H9 (cell line): ENCODE measurements at regions not wholly inside any gene's neighbourhood (a gene's known extent, or its start where the extent isn't known, plus 50 kb on each side); places are given as distances from the start of the nearest gene placed in this dataset.

Experiments
- DNase-seq: peaks from one replicate; pipeline ENCODE4 v3.0.0-alpha.2; 2017
- H2AFZ ChIP-seq: one replicate; pipeline ENCODE4 v1.6.1; 2013; ENCODE audit warnings: mild to moderate bottlenecking, low read length, control low read depth, moderate library complexity
- H2AK5ac ChIP-seq: 2 replicates; pipeline ENCODE4 v1.6.1; 2013; ENCODE audit warnings: low read length, control low read depth, mixed read lengths; ENCODE audit not compliant: insufficient read length
- H2BK120ac ChIP-seq: one replicate; pipeline ENCODE4 v1.6.1; 2013; ENCODE audit warnings: low read depth, mild to moderate bottlenecking, low read length, control low read depth, inconsistent platforms; ENCODE audit not compliant: poor library complexity, severe bottlenecking
- H2BK12ac ChIP-seq: 2 replicates; pipeline ENCODE4 v1.6.1; 2013; ENCODE audit warnings: low read length, control low read depth, mixed read lengths, low read depth; ENCODE audit not compliant: insufficient read length
- H2BK15ac ChIP-seq: 2 replicates; pipeline ENCODE4 v1.6.1; 2013; ENCODE audit warnings: low read depth, low read length, control low read depth
- H2BK20ac ChIP-seq: one replicate; pipeline ENCODE4 v1.6.1; 2013; ENCODE audit warnings: low read depth, mild to moderate bottlenecking, low read length, control low read depth, inconsistent platforms; ENCODE audit not compliant: poor library complexity, severe bottlenecking
- H2BK5ac ChIP-seq: 2 replicates; pipeline ENCODE4 v1.6.1; 2013; ENCODE audit warnings: low read length, control low read depth, mixed read lengths; ENCODE audit not compliant: insufficient read length
- H3K14ac ChIP-seq: 2 replicates; pipeline ENCODE4 v1.6.1; 2013; ENCODE audit warnings: low read length, control low read depth; ENCODE audit not compliant: insufficient read depth
- H3K18ac ChIP-seq: 2 replicates; pipeline ENCODE4 v1.6.1; 2013; ENCODE audit warnings: low read depth, mild to moderate bottlenecking, mixed read lengths, low read length, control low read depth; ENCODE audit not compliant: insufficient read length
- H3K23ac ChIP-seq: 2 replicates; pipeline ENCODE4 v1.6.1; 2013; ENCODE audit warnings: low read length, control low read depth, mixed read lengths, low read depth; ENCODE audit not compliant: insufficient read length
- H3K23me2 ChIP-seq: 2 replicates; pipeline ENCODE4 v1.6.1; 2013; ENCODE audit warnings: low read depth, mild to moderate bottlenecking, mixed read lengths, low read length, control low read depth; ENCODE audit not compliant: insufficient read length, poor library complexity, severe bottlenecking
- H3K27ac ChIP-seq: 2 replicates; pipeline ENCODE4 v1.5.1; 2013; ENCODE audit warnings: low read length, control low read depth, mixed read lengths, low read depth; ENCODE audit not compliant: insufficient read length
- H3K27me3 ChIP-seq: 2 replicates; pipeline ENCODE4 v1.6.1; 2013; ENCODE audit warnings: low read length, control low read depth, inconsistent platforms; ENCODE audit not compliant: insufficient read depth
- H3K4ac ChIP-seq: 2 replicates; pipeline ENCODE4 v1.6.1; 2013; ENCODE audit warnings: low read depth, mild to moderate bottlenecking, control low read depth, inconsistent platforms, low read length, moderate library complexity
- H3K4me1 ChIP-seq: 2 replicates; pipeline ENCODE4 v1.6.1; 2013; ENCODE audit warnings: low read length, control low read depth, inconsistent platforms; ENCODE audit not compliant: insufficient read depth
- H3K4me2 ChIP-seq: 2 replicates; pipeline ENCODE4 v1.6.1; 2013; ENCODE audit warnings: low read length, control low read depth, mixed read lengths; ENCODE audit not compliant: insufficient read length, insufficient read depth
- H3K56ac ChIP-seq: 2 replicates; pipeline ENCODE4 v1.6.1; 2013; ENCODE audit warnings: low read depth, mild to moderate bottlenecking, mixed read lengths, low read length, control low read depth; ENCODE audit not compliant: insufficient read length
- H3K79me1 ChIP-seq: 2 replicates; pipeline ENCODE4 v1.6.1; 2013; ENCODE audit warnings: low read depth, mild to moderate bottlenecking, moderate library complexity, low read length, control low read depth, inconsistent platforms; ENCODE audit not compliant: insufficient read depth, poor library complexity, severe bottlenecking
- H3K79me2 ChIP-seq: 2 replicates; pipeline ENCODE4 v1.6.1; 2013; ENCODE audit warnings: low read length, control low read depth, inconsistent platforms; ENCODE audit not compliant: insufficient read depth
- H3K9ac ChIP-seq: 2 replicates; pipeline ENCODE4 v1.6.1; 2013; ENCODE audit warnings: low read length, control low read depth, mixed read lengths; ENCODE audit not compliant: insufficient read length; ENCODE audit errors: extremely low read depth
- H3K9me3 ChIP-seq: one replicate; pipeline ENCODE4 v1.6.1; 2013; ENCODE audit warnings: low read depth, low read length, inconsistent platforms; ENCODE audit not compliant: control insufficient read depth
- H3T11ph ChIP-seq: one replicate; pipeline ENCODE4 v1.6.1; 2013; ENCODE audit warnings: mild to moderate bottlenecking, low read length, control low read depth, inconsistent platforms
- H4K20me1 ChIP-seq: one replicate; pipeline ENCODE4 v1.6.1; 2013; ENCODE audit not compliant: control insufficient read depth, insufficient read length, insufficient read depth
- H4K5ac ChIP-seq: 2 replicates; pipeline ENCODE4 v1.6.1; 2013; ENCODE audit warnings: low read depth, mild to moderate bottlenecking, mixed read lengths, low read length, control low read depth; ENCODE audit not compliant: insufficient read length
- H4K8ac ChIP-seq: replicated peaks from 2 replicates; pipeline ENCODE4 v1.6.1; 2013; ENCODE audit warnings: low read length, control low read depth, mixed read lengths, low read depth; ENCODE audit not compliant: insufficient read length
- H4K91ac ChIP-seq: 2 replicates; pipeline ENCODE4 v1.6.1; 2013; ENCODE audit warnings: low read depth, mild to moderate bottlenecking, moderate library complexity, mixed read lengths, low read length, control low read depth; ENCODE audit not compliant: insufficient read length
- H3K27ac Mint-ChIP-seq, 3 experiments: 2 replicates in 2 of 3; 3 replicates in 1 of 3; pipeline ENCODE4 v1.8.0; 2020 to 2021; ENCODE audit warnings: mixed read lengths in 3 of 3, mild to moderate bottlenecking in 1 of 3, moderate library complexity in 1 of 3
- H3K27me3 Mint-ChIP-seq: 2 replicates; pipeline ENCODE4 v1.8.0; 2021; ENCODE audit warnings: low read depth, mild to moderate bottlenecking, moderate library complexity, mixed read lengths
- H3K36me3 Mint-ChIP-seq, 3 experiments: 2 replicates in 2 of 3; 3 replicates in 1 of 3; pipeline ENCODE4 v1.8.0; 2020 to 2021; ENCODE audit warnings: low read depth in 3 of 3, mixed read lengths in 3 of 3; ENCODE audit not compliant: insufficient read depth in 1 of 3
- H3K4me1 Mint-ChIP-seq, 2 experiments: 2 replicates each; pipeline ENCODE4 v1.8.0; 2020; ENCODE audit warnings: mixed read lengths in 2 of 2
- H3K4me3 Mint-ChIP-seq, 2 experiments: 2 replicates in 1 of 2; 3 replicates in 1 of 2; pipeline ENCODE4 v1.8.0; 2020 to 2021; ENCODE audit warnings: mild to moderate bottlenecking in 2 of 2, mixed read lengths in 2 of 2, moderate library complexity in 1 of 2
- H3K9me3 Mint-ChIP-seq, 2 experiments: 2 replicates in 1 of 2; 3 replicates in 1 of 2; pipeline ENCODE4 v1.8.0; 2020; ENCODE audit warnings: mild to moderate bottlenecking in 2 of 2, mixed read lengths in 2 of 2, moderate library complexity in 1 of 2
- CTCF ChIP-seq: fragments of 200-600 bp; sonication (generic); conservative IDR thresholded peaks from 3 replicates; pipeline ENCODE4 v1.8.0; 2021; ENCODE audit warnings: antibody characterized with exemption, mild to moderate bottlenecking
- WGBS: extraction: QIAGEN DNeasy Blood & Tissue Kit; methylation state at CpG from one replicate; pipeline ENCODE4 v1.1.7; 2013; ENCODE audit warnings: missing lambda C conversion rate, low lambda C conversion rate, mixed read lengths; ENCODE audit not compliant: insufficient read length; ENCODE audit errors: extremely low coverage; 5-methylcytosine and 5-hydroxymethylcytosine counted together

- H4K5ac ChIP-seq, result no peak overlapping the region
- no peak overlapping the region for H3K18ac ChIP-seq
- H3K27ac ChIP-seq, result no peak overlapping the region
- no peak overlapping the region for H3K23ac ChIP-seq
- H3K4ac ChIP-seq, result no peak overlapping the region
- no peak overlapping the region for H2BK20ac ChIP-seq
- Mint-ChIP-seq H3K9me3 (peaks cover 0 to 3% of the 10 kb centered on the region in 2 experiments; a peak in 3 of 5 replicates), H3K27ac (no peak overlapping the region), H3K36me3 (no peaks in the 10 kb centered on the region; a peak in 1 of 7 replicates), H3K4me1 (peaks cover 3 to 10% of the 10 kb centered on the region in 2 experiments; a peak in 3 of 4 replicates), H3K27me3 (peaks cover 82% of the 10 kb centered on the region), H3K4me3 (no peak overlapping the region)
- no peak overlapping the region for H2BK5ac ChIP-seq
- no peak overlapping the region for H4K8ac ChIP-seq
- H3K56ac ChIP-seq, result no peak overlapping the region
- TF ChIP-seq CTCF, result no peak
- no peaks in the 10 kb centered on the region; the same call in 1 of the 2 replicates for H3K27me3 ChIP-seq
- H3K4me1 ChIP-seq, result no peaks in the 10 kb centered on the region
- WGBS, result no CpG with 5 or more reads among the region's 27 CpGs
- H3K4me2 ChIP-seq, result no peak overlapping the region
- no peak overlapping the region for H3K9ac ChIP-seq
- H2AK5ac ChIP-seq, result no peak overlapping the region
- peak; percentile 6 for DNase-seq
- no peak overlapping the region for H2BK12ac ChIP-seq
- no peak overlapping the region for H4K91ac ChIP-seq
- no peaks in the 10 kb centered on the region for H3K23me2 ChIP-seq
- no peak overlapping the region for H2BK120ac ChIP-seq
- no peak overlapping the region for H2BK15ac ChIP-seq
- H3K79me2 ChIP-seq, result no peaks in the 10 kb centered on the region
- H3K79me1 ChIP-seq, result no peaks in the 10 kb centered on the region
- no peak overlapping the region for H3T11ph ChIP-seq
- no peak overlapping the region for H2AFZ ChIP-seq
- H3K14ac ChIP-seq, result no peak overlapping the region
- H3K9me3 ChIP-seq, result no peaks in the 10 kb centered on the region
- H4K20me1 ChIP-seq, result no peaks in the 10 kb centered on the region
Measured at GRCh38 chr4:8691151-8691775, 98.7 kb downstream of the CPZ start.
